ENCODE measurements at regions not wholly inside any gene's neighbourhood (a gene's known extent, or its start where the extent isn't known, plus 50 kb on each side); places are given as distances from the start of the nearest gene placed in this dataset.

GRCh38 chr20:7516621-7517111, 423.6 kb downstream of the HAO1 start:
- DNase-seq (ENCODE audit: low spot score): no peak

- no peak for DNase-seq (ENCODE audit: low spot score)
Observed at GRCh38 chr20:7520361-7520760, 419.9 kb downstream of the HAO1 start.

DNA sequence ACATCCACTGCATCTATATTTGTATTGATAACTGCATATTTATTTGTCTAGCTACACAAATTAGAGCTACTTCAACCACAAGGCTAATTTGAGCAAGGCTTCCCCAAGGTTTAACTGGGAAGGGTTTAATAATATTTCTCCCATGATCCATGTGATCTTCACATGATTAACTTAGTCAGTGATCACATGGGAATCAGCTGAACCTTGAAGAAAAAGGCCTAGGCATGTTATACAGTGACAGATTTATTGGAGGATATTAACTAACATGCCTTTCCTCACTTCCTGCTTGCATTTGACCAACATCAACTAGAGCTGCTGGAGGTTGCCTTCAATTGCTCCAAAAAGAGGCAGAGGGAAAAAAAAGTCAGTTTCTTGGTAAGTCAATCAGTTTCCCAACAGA, 417.0 kb downstream of the HAO1 start:
- no peak for DNase-seq (ENCODE audit: low spot score)

DNA sequence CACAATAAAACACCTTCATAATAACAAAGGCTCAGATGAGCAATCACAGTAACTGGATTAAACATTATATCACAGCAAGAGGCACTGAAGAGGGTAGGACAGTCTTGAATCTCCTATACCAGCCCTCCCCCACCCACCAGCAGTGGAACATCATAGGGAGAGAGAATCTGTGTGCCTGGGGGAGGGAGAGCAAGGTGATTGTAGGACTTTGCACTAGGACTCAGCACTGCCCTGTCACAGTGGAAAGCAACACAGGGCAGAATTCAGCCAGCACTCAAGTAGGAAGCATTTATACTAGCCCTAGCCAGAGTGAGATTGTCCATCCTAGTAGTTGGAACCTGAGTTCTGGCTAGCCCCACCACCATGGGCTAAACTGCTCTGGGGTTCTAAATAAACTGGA, 400.2 kb downstream of the HAO1 start:
- no peak for DNase-seq (ENCODE audit: low spot score)

GRCh38 chr20:7540923-7541322, 399.3 kb downstream of the HAO1 start:
- no peak for DNase-seq (ENCODE audit: low spot score)

- no peak for DNase-seq (ENCODE audit: low spot score)
Observed at GRCh38 chr20:7571101-7571500, 369.2 kb downstream of the HAO1 start.

DNA sequence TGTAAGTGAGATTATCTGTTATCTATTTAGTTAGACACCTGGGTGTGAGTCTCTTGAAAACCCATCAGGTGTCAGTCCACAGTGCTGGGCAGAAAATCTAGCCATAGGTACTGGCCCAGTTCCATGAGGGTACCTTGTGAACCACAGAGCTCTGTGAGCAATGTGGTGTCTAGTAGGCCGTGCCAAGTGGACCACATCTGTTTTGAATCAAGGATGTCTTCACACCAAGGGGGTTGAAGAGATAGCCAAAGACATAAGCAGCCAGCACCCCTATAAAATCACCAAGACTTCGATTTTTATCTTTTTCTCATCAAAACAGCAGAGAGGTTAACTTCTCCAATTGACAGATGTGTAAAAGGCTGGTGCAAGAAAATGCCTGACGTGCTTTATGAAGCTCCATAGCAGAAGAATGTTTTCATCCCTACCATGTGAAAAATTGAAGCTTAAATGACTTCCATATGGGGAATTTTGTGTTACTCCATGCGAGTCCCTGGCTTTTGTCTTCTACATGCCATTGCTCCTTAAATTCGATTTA, 368.7 kb downstream of the HAO1 start:
- DNase-seq (ENCODE audit: low spot score): no peak

DNA sequence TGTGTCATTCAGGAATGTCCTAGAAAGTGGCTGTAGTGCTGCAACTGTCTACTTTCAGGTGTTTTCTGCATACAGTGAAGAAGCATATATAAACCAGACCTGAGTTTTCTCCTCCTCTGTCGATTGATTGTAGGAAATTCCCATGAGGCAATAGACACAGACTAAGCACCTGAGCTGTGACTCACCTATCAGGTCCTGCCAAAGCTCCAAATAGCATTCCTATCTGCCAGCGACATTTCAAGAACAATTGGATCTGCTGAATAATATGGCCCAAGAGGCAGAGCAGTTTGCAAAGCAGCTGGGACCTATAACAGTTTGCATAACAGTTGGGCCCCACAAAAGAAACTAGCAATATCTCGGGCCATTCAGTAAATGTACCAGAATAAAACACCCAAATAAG, 360.4 kb downstream of the HAO1 start:
- no peak for DNase-seq (ENCODE audit: low spot score)

GRCh38 chr20:7585126-7585679, 355.1 kb downstream of the HAO1 start:
- no peak for DNase-seq (ENCODE audit: low spot score)

DNA sequence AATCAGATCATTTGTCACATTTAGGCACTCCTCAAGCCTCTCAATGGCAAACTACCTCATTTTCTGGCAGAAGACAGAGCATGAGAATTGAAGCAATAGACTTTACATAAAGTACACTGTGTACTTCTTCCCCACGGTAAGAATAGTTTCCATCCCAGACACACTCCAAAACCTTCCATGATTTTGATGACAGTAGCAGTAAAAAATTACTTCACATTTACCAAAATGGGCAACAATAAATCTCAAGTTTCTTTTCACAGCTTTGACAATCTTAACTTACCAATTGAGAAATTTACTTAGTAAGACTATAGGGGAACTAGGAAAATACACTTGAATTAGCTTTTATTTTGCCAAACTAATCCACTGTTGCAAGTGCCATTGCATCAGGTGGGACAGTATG, 353.8 kb downstream of the HAO1 start:
- DNase-seq (ENCODE audit: low spot score): no peak

- DNase-seq (ENCODE audit: low spot score): no peak
Observed at GRCh38 chr20:7589164-7589563, 351.1 kb downstream of the HAO1 start.

- no peak for DNase-seq (ENCODE audit: low spot score)
Observed at GRCh38 chr20:7596541-7596940, 343.7 kb downstream of the HAO1 start.

DNA sequence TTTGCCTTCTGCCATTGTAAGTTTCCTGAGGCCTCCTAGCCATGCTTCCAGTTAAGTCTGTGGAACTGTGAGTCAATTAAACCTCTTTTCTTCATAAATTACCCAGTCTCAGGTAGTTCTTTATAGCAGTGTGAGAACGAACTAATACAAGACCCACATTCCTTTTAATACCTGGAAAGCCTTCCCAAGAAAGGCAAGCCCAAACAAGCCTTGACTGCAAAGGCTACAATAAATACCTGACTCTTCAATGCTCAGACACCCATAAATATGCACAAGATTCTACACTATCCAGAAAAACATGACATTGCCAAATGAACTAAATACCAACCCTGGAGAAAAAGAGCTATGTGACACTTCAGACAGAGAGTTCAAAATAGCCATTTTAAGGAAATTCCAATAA, 338.8 kb downstream of the HAO1 start:
- DNase-seq (ENCODE audit: low spot score): no peak

DNA sequence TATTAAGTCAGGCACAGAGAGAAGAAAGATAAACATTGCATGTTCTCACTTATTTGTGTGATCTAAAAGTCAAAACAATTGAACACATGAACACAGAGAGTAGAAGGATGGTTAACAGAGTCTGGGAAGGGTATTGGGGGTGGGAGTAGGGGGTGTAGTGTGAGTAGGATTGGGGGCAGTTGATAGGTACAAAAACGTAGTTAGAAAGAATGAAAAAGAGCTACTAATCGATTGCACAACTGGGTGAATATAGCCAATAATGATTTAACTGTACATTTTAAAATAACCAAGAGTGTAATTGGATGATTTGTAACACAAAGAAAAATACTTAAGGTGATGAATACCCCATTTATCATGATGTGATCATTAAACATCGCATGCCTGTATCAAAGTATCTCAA, 333.3 kb downstream of the HAO1 start:
- DNase-seq (ENCODE audit: low spot score): no peak

- DNase-seq (ENCODE audit: low spot score): no peak
Observed at GRCh38 chr20:7608250-7608649, 332.0 kb downstream of the HAO1 start.

- no peak for DNase-seq (ENCODE audit: low spot score)
Observed at GRCh38 chr20:7609251-7609650, 331.0 kb downstream of the HAO1 start.

GRCh38 chr20:7610681-7611080, 329.6 kb downstream of the HAO1 start:
- no peak for DNase-seq (ENCODE audit: low spot score)

- no peak for DNase-seq (ENCODE audit: low spot score)
Observed at GRCh38 chr20:7617797-7618196, 322.5 kb downstream of the HAO1 start.

GRCh38 chr20:7622399-7622961, 317.8 kb downstream of the HAO1 start:
- DNase-seq (ENCODE audit: low spot score): no peak

DNA sequence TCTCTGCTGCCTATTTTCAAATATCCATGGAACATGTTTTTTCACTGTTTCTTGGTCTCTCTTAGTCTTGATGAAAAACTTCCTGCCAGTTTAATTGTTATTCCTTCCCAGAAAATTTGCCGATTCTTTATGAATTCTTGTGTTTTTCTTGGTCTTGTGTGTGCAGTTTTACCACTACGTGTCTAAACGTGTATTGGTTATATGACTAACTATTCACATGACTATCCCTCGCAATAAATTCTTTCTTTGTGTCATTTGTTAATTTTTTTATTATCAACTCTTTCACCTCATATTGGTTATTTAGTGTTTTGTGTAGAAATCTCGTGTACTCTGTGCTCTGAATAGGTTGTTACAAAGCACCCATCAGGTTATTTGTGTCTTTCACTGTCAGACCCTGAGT, 315.4 kb downstream of the HAO1 start:
- DNase-seq (ENCODE audit: low spot score): no peak

DNA sequence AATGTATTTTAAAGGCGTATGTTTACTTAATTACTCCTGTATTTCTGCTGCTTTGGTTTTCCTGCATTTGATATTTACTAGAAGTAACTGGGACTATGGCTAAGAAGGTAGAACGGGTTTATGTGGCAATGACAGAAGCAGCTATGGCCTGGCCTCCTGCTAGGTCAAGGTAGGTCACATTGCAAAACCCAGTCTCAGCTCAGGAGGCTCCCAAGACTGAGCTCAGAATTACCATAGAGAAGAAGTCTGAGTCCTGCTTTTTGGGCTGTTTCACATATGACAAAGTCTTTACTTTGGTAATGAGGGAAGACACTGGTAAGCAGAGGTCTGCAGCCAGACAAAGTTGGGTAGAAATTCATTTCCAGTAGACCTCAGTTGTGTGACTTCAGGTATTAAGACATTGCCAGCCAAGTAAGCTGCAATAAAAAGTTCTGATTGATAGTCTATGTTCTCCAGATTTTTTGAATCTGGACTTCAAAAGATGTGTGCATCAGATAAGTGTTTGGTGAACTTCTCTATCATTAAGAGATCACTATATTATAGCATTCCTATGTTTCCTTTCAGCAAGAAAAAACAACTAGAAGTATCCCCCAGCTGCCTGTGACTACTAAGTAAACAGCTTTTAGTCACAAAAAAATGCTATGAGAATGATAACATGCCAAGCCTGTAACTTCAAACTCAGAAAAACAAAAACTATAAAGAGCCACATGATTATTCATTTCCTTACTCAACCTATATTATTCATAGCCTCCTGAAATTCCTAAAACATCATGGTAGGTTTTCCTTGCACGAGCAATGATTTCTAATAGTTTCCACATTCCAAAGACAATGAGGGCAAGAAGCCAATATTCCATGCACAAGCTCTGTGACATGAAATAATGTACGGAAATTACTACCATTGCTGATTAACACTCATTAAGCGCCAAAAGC, 312.3 kb downstream of the HAO1 start:
- no peak for DNase-seq (ENCODE audit: low spot score)

DNA sequence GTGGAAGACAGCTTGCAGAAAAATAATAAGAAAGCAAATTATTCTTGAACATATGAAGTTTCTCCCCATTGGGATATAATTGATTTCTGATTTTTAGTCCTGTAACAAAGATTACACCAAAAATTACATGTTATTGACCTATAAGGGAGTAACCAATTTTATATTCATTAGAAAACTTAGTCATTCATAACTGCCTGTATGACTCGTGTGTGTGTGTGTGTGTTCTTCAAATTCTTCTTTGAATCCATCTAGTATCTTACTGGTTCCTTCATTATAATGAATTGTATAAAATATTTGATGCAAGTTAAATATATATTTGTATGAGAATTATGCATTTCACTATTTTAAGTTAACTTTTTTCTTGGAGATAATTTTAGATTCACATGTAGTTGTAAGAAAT, 310.4 kb downstream of the HAO1 start:
- DNase-seq (ENCODE audit: low spot score): no peak

DNA sequence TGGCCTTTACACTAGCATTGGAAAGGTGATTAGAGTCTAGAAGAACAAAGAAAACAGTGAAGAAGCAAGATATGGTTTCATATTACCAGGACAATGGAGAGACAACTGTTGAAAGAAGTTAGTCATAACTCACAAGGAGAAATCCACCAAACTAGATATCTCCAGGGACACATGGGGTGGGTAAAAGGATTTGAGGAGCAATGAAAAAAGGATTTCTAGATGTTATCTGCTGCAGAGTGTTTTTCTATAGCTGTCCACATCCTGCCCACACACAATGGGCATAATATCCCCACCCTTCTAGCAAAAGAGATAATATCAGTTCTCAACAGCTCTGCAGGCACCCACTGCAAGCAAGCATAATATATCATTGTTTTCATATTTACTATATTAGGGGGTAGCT, 303.1 kb downstream of the HAO1 start:
- no peak for DNase-seq (ENCODE audit: low spot score)
